ENCODE measurements at regions not wholly inside any gene's neighbourhood (a gene's known extent, or its start where the extent isn't known, plus 50 kb on each side); places are given as distances from the start of the nearest gene placed in this dataset.

GRCh38 chr3:65101450-65101849 is 413.6 kb upstream of the ADAMTS9 start:
- 76 to 92% (median 79%) methylated on average over 1 of the region's 1 CpG for WGBS, 3 donors

GRCh38 chr3:65098400-65098799 is 410.6 kb upstream of the ADAMTS9 start:
- H3K4me1 ChIP-seq: no peaks in the 10 kb centered on the region
- no peaks in the 10 kb centered on the region for H3K9me3 ChIP-seq
- no peak overlapping the region for H3K4me3 ChIP-seq
- H3K27ac ChIP-seq: no peak overlapping the region
- no peaks in the 10 kb centered on the region for H3K36me3 ChIP-seq (ENCODE audit: insufficient read depth in 1 of 2, low read depth in 1 of 2)
- no peaks in the 10 kb centered on the region for H3K27me3 ChIP-seq (ENCODE audit: insufficient read depth in 3 of 3, low read length in 2 of 3)
- no peak for ATAC-seq
- no peak for DNase-seq
- intact Hi-C loops (cut with DNase I): no loop called here
- WGBS, 3 donors: 84 to 95% (median 85%) methylated on average over 5 of the region's 5 CpGs
- no peak for TF ChIP-seq CTCF (IDR thresholded peaks at IDR 0.05)

More at GRCh38 chr3:65101450-65101849, 413.6 kb upstream of the ADAMTS9 start:
- H3K4me3 ChIP-seq: no peak overlapping the region
- H3K36me3 ChIP-seq (ENCODE audit: insufficient read depth in 1 of 2, low read depth in 1 of 2): no peaks in the 10 kb centered on the region
- no peaks in the 10 kb centered on the region for H3K27me3 ChIP-seq (ENCODE audit: insufficient read depth in 3 of 3, low read length in 2 of 3)
- ATAC-seq: no peak
- H3K9me3 ChIP-seq: no peaks in the 10 kb centered on the region
- H3K4me1 ChIP-seq: no peaks in the 10 kb centered on the region
- intact Hi-C loops (cut with DNase I): no loop called here
- DNase-seq: no peak
- H3K27ac ChIP-seq: no peak overlapping the region
- no peak for TF ChIP-seq CTCF (IDR thresholded peaks at IDR 0.05)

GRCh38 chr3:65096110-65096745 is 408.4 kb upstream of the ADAMTS9 start:
- DNase-seq (no peak), ATAC-seq (no peak)
- Histone ChIP-seq H3K9me3 (no peaks in the 10 kb centered on the region), H3K27me3 (ENCODE audit: insufficient read depth in 3 of 3, low read length in 2 of 3) (no peaks in the 10 kb centered on the region), H3K4me1 (no peaks in the 10 kb centered on the region), H3K4me3 (no peak overlapping the region), H3K27ac (no peak overlapping the region), H3K36me3 (ENCODE audit: insufficient read depth in 1 of 2, low read depth in 1 of 2) (no peaks in the 10 kb centered on the region)
- WGBS, 3 donors: 72 to 82% (median 77%) methylated on average over 4 of the region's 4 CpGs
- TF ChIP-seq CTCF (IDR thresholded peaks at IDR 0.05): no peak
- intact Hi-C loops (cut with DNase I): no loop called here

- Histone ChIP-seq H3K36me3 (ENCODE audit: insufficient read depth in 1 of 2, low read depth in 1 of 2) (no peaks in the 10 kb centered on the region), H3K4me1 (no peaks in the 10 kb centered on the region), H3K4me3 (no peak overlapping the region), H3K27ac (no peak overlapping the region), H3K27me3 (ENCODE audit: insufficient read depth in 3 of 3, low read length in 2 of 3) (no peaks in the 10 kb centered on the region), H3K9me3 (no peaks in the 10 kb centered on the region)
- ATAC-seq (no peak), DNase-seq (no peak)
- intact Hi-C loops (cut with DNase I): no loop called here
- no peak for TF ChIP-seq CTCF (IDR thresholded peaks at IDR 0.05)
These were observed 406.9 kb upstream of the ADAMTS9 start for GRCh38 chr3:65094723-65095122.

- WGBS, 3 donors: 74 to 82% (median 74%) methylated on average over 3 of the region's 3 CpGs
- no peaks in the 10 kb centered on the region for H3K36me3 ChIP-seq (ENCODE audit: insufficient read depth in 1 of 2, low read depth in 1 of 2)
- no peaks in the 10 kb centered on the region for H3K4me1 ChIP-seq
- no peak overlapping the region for H3K4me3 ChIP-seq
- intact Hi-C loops (cut with DNase I): no loop called here
- DNase-seq (no peak), ATAC-seq (no peak)
- no peaks in the 10 kb centered on the region for H3K27me3 ChIP-seq (ENCODE audit: insufficient read depth in 3 of 3, low read length in 2 of 3)
- H3K9me3 ChIP-seq: no peaks in the 10 kb centered on the region
- H3K27ac ChIP-seq: no peak overlapping the region
- no peak for TF ChIP-seq CTCF (IDR thresholded peaks at IDR 0.05)
These were observed 405.8 kb upstream of the ADAMTS9 start for GRCh38 chr3:65093641-65094040.
